HG02884 (cell line): ENCODE measurements at regions not wholly inside any gene's neighbourhood (a gene's known extent, or its start where the extent isn't known, plus 50 kb on each side); places are given as distances from the start of the nearest gene placed in this dataset.

Experiments used
- ATAC-seq: cut with Tn5 transposase; IDR thresholded peaks from one replicate; pipeline ENCODE4 v1.9.1; 2021; ENCODE audit warnings: mild to moderate bottlenecking, moderate library complexity; ENCODE audit not compliant: unreplicated experiment

DNA sequence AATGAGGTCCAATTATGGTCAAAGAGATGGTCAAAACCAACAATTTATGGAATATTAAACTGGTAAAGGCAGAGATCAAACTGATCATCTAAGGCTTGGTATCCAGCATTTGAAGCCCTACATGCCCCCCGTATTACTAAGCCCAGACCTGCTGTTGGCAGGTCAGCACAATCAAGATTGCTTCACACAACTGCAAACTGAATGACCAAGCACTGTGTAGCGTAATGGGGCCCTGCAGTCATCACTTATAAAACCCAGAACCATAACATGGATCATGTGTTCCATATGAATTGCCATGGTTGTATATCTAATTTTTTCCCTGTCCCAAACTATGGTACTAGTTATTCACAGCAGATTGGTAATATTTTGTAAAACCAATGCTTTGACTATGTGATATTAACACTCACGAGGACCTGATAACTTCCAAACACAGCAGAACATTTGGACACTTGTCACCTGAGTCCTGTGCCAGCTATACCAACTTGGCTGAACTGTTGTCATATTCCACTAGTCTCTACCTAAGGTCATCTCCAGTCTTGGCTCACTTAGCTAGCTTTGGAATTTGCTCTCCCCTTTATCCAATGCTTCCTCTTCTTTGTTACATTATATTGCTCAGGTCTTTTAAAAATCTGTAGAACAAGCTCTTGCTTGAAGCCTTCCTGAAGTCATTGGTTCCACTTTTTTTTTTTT, 81.7 kb upstream of the HMHB1 start:
- ATAC-seq = no peak

- ATAC-seq = no peak
Observed at GRCh38 chr5:143729334-143729946, 82.5 kb upstream of the HMHB1 start.

GRCh38 chr5:143723159-143723558, 88.8 kb upstream of the HMHB1 start:
- ATAC-seq = no peak

DNA sequence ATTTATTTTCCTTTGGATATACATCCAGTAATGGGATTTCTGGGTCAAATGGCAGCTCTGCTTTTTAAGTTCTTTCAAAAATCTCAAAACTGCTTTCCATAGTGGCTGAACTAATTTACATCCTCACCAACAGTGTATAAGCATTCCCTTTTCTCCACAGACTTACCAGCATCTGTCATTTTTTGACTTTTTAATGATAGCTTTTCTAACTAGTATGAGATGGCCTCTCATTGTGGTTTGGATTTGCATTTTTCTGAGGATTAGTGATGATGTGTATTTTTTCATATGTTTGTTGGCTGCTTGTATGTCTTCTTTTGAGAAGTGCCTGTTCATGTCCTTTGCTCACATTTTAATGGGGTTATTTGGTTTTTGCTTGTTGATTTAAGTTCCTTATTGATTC, 90.0 kb upstream of the HMHB1 start:
- ATAC-seq = no peak

DNA sequence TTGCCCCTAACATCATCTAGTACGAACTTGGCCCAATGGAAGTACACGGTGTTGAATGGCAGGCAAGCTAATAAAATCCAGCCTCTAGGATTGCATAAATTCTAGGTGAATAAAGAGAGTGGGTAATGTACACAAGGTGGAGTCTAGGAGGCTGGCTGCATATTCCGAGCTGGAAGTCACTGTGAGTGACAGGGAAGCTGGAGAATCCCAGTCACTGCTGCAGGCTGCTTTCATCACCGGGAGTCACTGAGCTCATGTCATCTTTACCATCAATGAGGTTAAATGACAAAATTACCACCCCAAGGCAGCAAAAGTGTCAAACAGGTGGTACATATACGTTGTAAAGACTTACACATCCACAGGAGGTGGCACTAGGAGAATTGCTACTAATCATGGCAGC, 91.3 kb upstream of the HMHB1 start:
- ATAC-seq = no peak

DNA sequence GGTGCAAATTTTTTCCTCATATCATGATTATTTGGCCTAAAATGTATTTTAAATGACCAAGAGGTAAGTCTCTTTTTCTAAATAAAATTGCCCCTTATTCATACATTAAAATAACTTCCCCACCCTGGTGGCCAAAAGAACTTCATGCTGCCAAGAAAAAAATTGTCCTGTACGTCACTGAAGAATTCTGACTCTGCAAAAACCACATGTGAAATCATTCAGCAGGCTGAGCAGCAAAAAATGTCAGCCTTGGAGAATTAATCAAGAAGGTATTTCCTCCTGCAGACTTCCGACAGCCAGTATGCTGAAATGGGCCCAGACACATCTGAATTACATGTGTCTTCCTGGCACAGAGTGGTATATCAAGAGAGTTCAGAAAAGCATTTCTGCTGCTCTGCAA, 94.6 kb upstream of the HMHB1 start:
- no peak for ATAC-seq

DNA sequence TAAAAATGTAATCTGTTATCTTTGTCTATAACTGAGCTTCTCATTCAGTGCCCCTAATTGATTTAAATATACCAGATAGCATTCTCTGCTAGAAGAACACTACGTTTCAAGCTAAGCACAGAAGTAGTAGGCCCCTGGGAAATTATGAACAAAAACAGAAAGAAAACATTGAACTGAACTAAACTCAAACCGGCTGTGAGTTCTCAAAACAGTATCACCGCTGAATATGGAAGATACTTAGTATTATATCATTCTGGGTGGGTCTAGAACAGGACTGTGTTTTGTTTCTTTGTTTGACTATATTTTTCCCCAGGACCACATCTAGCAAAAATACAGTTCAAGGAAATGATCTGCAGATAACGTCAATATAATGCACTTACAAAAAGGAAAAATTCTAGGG, 95.1 kb upstream of the HMHB1 start:
- ATAC-seq = no peak

GRCh38 chr5:143715616-143716015, 96.3 kb upstream of the HMHB1 start:
- ATAC-seq = no peak

- peak; percentile 65 for ATAC-seq
Observed at GRCh38 chr5:143714629-143715028, 97.3 kb upstream of the HMHB1 start.

- no peak for ATAC-seq
Observed at GRCh38 chr5:143713047-143714003, 98.6 kb upstream of the HMHB1 start.

DNA sequence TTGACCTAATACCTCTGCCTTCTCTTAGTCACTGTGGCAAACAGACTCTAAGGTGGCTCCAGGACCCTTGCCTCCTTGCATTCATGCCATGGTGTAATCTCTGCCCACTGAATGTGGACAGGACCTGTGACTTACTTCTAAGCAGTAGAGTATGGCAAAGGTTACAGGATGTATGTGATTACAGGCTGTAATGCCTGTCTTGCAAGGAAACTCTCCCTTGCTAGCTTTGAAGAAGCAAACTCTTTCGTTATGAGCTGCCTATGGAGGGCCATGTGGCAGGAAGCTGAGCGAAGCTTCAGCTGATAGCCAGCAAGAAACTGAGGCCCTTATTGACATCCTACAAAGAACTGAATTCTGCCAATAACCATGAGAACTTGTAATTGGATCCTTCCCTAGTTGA, 103.3 kb upstream of the HMHB1 start:
- no peak for ATAC-seq

DNA sequence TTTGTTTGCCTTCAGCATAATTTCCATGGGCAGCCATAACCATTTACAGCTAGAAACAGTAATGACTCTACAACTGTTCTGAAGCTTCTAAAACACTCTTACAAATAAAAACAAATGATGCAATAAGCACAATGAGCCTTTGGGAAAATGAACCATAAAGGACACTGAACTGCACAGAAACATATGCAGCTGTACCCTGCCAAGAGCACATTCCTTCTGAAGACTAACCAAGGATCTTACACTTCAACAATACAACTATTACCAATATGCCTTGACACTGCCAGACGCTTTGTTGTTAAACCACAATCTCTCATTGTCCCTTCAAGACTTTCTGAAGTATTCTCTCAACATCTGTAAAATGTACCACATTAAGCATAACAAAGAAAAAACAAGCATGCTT, 104.2 kb upstream of the HMHB1 start:
- no peak for ATAC-seq

DNA sequence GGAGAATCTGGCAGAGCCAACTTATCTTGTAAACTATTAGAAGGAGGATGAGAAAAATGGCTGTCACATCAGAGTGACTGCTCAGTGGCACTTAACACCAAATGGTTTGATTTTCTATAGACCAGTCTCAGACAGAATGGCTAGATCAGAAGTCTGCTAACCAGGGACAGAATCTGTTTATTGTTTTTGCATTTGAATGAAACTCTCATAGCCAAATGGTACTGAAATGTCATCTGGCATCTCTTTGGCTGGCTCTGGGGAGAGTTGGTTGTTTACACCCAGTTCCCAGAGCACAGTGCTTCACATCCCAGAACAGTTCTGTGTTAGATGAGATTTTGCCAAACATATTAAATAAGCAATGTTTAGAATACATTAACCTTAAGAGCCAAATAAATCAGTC, 106.6 kb upstream of the HMHB1 start:
- no peak for ATAC-seq

DNA sequence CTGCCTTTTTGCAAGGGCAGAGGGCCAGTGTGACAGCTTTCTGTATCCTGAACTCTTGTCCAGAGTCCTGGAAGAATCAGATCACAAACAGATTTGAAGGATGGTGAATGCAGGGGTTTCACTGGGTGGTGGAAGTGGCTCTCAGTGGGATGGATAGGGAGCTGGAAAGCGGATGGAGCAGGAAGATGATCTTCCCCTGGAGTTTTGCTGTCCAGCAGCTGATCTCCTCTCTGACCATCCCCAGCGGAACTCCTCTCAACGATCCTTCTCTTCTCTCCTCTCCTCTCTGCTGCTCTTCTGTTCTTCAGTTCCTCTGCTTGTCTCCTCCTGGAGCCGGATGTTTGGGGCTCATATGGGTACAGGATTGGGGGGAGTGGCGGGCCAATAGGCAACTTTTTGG, 108.3 kb upstream of the HMHB1 start:
- ATAC-seq = no peak

DNA sequence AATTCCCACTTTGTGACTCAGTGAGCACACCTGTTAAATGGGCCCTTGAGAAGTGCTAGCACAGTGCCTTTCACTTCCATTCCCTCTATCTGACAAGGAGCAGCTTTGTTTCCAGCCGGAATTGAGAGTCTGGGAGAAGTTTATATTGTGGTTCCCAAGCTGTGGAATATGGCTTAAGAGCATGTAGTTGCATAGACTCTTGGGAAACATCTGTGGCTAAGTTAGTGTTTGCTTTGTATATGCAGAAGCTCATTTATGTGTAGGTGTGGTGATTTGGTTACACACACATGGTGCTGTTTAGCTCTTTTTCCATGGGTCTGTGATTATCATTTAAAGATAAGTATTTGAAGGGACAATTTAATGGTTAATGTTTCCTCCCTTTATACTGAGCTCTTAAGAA, 110.5 kb upstream of the HMHB1 start:
- no peak for ATAC-seq

DNA sequence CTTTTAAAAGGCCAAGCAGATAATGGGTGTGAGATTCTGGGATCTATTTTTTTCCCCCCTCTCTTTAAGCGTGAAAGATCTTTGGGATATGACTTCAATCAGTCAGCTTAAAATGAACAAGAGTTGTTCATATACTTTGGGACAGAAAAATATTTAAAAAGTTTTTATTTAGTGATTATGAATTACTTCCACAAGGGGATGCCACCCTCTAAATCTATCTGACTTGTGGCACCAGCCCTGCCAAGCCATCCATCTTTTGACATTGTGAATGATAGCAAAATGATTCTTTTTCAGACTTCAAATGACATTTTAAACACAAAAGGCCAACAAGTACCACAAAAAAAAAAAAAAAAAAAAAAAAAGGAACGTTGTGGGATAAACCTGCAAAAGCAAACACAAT, 111.0 kb upstream of the HMHB1 start:
- ATAC-seq = no peak

- ATAC-seq = no peak
Observed at GRCh38 chr5:143699121-143699520, 112.8 kb upstream of the HMHB1 start.

DNA sequence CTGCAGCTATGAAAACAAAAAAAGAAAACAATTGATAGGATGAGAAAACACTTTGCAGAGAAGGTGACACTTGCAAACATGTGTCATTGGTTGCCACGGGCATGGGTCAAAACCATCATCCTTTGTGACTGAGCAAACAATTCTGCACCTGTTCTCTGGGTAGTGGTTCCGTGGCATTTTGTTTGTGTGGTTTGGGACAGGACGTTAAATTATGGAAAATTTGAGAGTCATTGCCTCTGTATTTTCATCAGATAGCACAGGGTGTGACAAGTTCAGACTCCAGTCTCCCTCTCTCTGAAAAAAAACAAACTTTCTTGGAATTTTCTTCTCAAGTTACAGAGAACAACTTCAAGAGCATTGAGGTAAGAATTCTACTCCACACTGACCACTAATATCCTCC, 113.4 kb upstream of the HMHB1 start:
- no peak for ATAC-seq

GRCh38 chr5:143696921-143697320, 115.0 kb upstream of the HMHB1 start:
- no peak for ATAC-seq

DNA sequence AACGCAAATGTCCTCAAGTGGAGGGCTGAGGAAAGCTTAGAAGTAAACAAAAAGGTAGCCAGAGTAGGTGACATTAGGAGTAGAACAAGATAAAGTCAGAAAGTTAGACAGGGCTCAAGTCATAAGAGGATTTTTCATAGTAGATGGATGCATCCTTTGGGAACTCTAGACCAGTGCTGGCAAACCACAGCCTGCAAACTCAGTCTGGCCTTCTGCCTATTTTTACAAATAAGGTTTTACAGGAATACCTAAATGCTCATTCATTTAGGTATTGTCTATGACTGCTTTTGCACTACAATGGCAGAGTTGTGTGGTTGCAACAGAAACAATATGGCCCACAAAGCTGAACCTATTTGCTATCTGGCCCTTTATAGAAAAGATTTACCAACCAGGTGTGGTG, 116.0 kb upstream of the HMHB1 start:
- no peak for ATAC-seq

- no peak for ATAC-seq
Observed at GRCh38 chr5:143695244-143695864, 116.6 kb upstream of the HMHB1 start.
